ENCODE measurements at regions not wholly inside any gene's neighbourhood (a gene's known extent, or its start where the extent isn't known, plus 50 kb on each side); places are given as distances from the start of the nearest gene placed in this dataset.

DNA sequence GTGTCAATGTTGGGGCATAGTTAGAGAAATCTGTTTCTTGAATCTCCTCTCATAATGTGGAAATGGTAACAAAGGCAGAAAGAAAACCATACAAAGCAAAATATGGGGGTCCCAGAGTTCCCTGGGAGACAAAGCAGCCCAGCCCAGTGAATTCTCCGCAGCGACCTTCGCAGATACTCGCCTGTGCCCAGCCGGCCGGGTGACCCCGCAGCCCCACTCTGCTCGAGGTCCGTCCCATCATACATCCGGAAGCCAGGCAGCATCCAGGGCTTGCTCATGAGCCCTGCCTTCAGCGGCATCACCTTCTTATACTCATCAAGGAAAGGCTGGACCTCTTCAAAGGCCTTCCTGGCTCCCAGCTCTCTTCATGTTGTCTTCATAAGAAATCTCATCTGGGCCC, 774.8 kb upstream of the ID2 start:
- Histone ChIP-seq H3K4me1 (ENCODE audit: control insufficient read depth in 4 of 4, insufficient read depth in 4 of 4, low read length in 3 of 4) (no peaks in the 10 kb centered on the region), H3K27ac (ENCODE audit: low read depth in 1 of 2, low read length in 2 of 2) (no peak overlapping the region), H3K36me3 (ENCODE audit: control insufficient read depth in 4 of 4, insufficient read depth in 3 of 4, low read depth in 1 of 4, low read length in 3 of 4) (no peaks in the 10 kb centered on the region), H3K4me3 (ENCODE audit: low read depth in 1 of 3, low read length in 3 of 3) (no peak overlapping the region), H3K9me3 (ENCODE audit: control insufficient read depth in 4 of 4, low read length in 3 of 4) (no peaks in the 10 kb centered on the region), H3K9ac (ENCODE audit: low read depth in 1 of 2, low read length in 2 of 2) (no peak overlapping the region), H3K27me3 (ENCODE audit: control insufficient read depth in 4 of 4, insufficient read depth in 4 of 4, low read length in 3 of 4) (no peaks in the 10 kb centered on the region)
- no peak for DNase-seq (ENCODE audit: low spot score)
- TF ChIP-seq NR2F2 (IDR thresholded peaks at IDR 0.05): no peak
- WGBS: 95% methylated on average over 11 of the region's 11 CpGs

DNA sequence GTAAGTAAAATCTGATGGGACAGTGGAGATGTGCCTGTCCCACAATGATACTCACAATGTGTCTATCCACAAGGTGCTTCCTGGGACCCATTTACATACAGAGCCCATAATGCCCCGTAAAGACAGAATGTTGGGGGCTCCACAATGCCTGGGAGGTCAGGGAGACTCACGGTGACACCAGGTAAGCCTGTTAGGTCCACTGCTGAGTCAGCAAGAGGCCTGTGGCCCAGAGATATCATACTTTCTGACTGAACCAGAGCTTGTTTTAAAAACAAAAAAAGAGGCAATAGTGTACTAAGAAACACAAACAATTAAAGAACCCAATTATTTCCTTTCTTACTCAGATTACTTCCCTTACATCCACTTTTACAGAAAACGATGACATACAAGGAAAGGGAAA, 771.1 kb upstream of the ID2 start:
- TF ChIP-seq, protein P1, sequence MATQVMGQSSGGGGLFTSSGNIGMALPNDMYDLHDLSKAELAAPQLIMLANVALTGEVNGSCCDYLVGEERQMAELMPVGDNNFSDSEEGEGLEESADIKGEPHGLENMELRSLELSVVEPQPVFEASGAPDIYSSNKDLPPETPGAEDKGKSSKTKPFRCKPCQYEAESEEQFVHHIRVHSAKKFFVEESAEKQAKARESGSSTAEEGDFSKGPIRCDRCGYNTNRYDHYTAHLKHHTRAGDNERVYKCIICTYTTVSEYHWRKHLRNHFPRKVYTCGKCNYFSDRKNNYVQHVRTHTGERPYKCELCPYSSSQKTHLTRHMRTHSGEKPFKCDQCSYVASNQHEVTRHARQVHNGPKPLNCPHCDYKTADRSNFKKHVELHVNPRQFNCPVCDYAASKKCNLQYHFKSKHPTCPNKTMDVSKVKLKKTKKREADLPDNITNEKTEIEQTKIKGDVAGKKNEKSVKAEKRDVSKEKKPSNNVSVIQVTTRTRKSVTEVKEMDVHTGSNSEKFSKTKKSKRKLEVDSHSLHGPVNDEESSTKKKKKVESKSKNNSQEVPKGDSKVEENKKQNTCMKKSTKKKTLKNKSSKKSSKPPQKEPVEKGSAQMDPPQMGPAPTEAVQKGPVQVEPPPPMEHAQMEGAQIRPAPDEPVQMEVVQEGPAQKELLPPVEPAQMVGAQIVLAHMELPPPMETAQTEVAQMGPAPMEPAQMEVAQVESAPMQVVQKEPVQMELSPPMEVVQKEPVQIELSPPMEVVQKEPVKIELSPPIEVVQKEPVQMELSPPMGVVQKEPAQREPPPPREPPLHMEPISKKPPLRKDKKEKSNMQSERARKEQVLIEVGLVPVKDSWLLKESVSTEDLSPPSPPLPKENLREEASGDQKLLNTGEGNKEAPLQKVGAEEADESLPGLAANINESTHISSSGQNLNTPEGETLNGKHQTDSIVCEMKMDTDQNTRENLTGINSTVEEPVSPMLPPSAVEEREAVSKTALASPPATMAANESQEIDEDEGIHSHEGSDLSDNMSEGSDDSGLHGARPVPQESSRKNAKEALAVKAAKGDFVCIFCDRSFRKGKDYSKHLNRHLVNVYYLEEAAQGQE (IDR thresholded peaks at IDR 0.05): no peak
- no peak for TF ChIP-seq YY1 (IDR thresholded peaks at IDR 0.05)
- no peak for TF ChIP-seq JUND (IDR thresholded peaks at IDR 0.05)
- TF ChIP-seq FOXA2 (IDR thresholded peaks at IDR 0.05): no peak
- no peak for TF ChIP-seq RXRA (IDR thresholded peaks at IDR 0.05)
- TF ChIP-seq, protein P2, sequence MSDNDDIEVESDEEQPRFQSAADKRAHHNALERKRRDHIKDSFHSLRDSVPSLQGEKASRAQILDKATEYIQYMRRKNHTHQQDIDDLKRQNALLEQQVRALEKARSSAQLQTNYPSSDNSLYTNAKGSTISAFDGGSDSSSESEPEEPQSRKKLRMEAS (IDR thresholded peaks at IDR 0.05): no peak
- TF ChIP-seq TAF1 (conservative IDR thresholded peaks at IDR 0.05): no peak
- TF ChIP-seq SP1 (IDR thresholded peaks at IDR 0.05): no peak
- TF ChIP-seq, protein P3, sequence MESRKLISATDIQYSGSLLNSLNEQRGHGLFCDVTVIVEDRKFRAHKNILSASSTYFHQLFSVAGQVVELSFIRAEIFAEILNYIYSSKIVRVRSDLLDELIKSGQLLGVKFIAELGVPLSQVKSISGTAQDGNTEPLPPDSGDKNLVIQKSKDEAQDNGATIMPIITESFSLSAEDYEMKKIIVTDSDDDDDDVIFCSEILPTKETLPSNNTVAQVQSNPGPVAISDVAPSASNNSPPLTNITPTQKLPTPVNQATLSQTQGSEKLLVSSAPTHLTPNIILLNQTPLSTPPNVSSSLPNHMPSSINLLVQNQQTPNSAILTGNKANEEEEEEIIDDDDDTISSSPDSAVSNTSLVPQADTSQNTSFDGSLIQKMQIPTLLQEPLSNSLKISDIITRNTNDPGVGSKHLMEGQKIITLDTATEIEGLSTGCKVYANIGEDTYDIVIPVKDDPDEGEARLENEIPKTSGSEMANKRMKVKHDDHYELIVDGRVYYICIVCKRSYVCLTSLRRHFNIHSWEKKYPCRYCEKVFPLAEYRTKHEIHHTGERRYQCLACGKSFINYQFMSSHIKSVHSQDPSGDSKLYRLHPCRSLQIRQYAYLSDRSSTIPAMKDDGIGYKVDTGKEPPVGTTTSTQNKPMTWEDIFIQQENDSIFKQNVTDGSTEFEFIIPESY (IDR thresholded peaks at IDR 0.05): no peak
- H3K27ac ChIP-seq (ENCODE audit: low read depth in 1 of 2, low read length in 2 of 2): no peak overlapping the region
- no peak overlapping the region for H3K4me3 ChIP-seq (ENCODE audit: low read depth in 1 of 3, low read length in 3 of 3)
- no peaks in the 10 kb centered on the region for H3K9me3 ChIP-seq (ENCODE audit: control insufficient read depth in 4 of 4, low read length in 3 of 4)
- no peak overlapping the region for H3K9ac ChIP-seq (ENCODE audit: low read depth in 1 of 2, low read length in 2 of 2)
- no peak for DNase-seq (ENCODE audit: low spot score)
- no peaks in the 10 kb centered on the region for H3K36me3 ChIP-seq (ENCODE audit: control insufficient read depth in 4 of 4, insufficient read depth in 3 of 4, low read depth in 1 of 4, low read length in 3 of 4)
- H3K27me3 ChIP-seq (ENCODE audit: control insufficient read depth in 4 of 4, insufficient read depth in 4 of 4, low read length in 3 of 4): no peaks in the 10 kb centered on the region
- 82% methylated on average over 3 of the region's 3 CpGs for WGBS
- no peaks in the 10 kb centered on the region for H3K4me1 ChIP-seq (ENCODE audit: control insufficient read depth in 4 of 4, insufficient read depth in 4 of 4, low read length in 3 of 4)

DNA sequence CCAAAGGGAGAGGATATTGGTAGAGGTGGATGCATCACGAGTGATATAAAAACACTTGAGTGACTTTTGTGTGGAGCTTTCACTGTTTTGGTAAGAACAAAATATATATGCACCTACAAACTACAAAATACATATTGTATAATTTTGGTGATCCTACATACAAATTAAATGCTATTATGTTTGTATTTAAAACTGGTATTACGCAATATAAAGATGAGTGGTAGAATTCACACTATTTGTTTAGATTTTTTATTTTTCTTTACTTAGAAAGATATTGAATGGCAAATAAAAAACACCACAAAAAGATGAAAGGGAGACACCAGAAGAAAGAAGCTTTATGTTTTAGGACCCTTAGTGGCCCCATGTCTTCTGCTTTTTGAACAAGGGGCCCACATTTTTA, 770.7 kb upstream of the ID2 start:
- WGBS: 95% methylated on average over 2 of the region's 2 CpGs
- Histone ChIP-seq H3K27ac (ENCODE audit: low read depth in 1 of 2, low read length in 2 of 2) (no peak overlapping the region), H3K36me3 (ENCODE audit: control insufficient read depth in 4 of 4, insufficient read depth in 3 of 4, low read depth in 1 of 4, low read length in 3 of 4) (no peaks in the 10 kb centered on the region), H3K27me3 (ENCODE audit: control insufficient read depth in 4 of 4, insufficient read depth in 4 of 4, low read length in 3 of 4) (no peaks in the 10 kb centered on the region), H3K9me3 (ENCODE audit: control insufficient read depth in 4 of 4, low read length in 3 of 4) (no peaks in the 10 kb centered on the region), H3K4me3 (ENCODE audit: low read depth in 1 of 3, low read length in 3 of 3) (no peak overlapping the region), H3K9ac (ENCODE audit: low read depth in 1 of 2, low read length in 2 of 2) (no peak overlapping the region), H3K4me1 (ENCODE audit: control insufficient read depth in 4 of 4, insufficient read depth in 4 of 4, low read length in 3 of 4) (no peaks in the 10 kb centered on the region)
- TF ChIP-seq EGR1 (IDR thresholded peaks at IDR 0.05; ENCODE audit: low read depth in 2 of 2) (no peak), SP1 (IDR thresholded peaks at IDR 0.05) (no peak), RAD21 (IDR thresholded peaks at IDR 0.05) (no peak), FOXA1 (IDR thresholded peaks at IDR 0.05) (no peak), HNF4G (IDR thresholded peaks at IDR 0.05) (no peak), RXRA (IDR thresholded peaks at IDR 0.05) (no peak)
- TF ChIP-seq, protein P3 (IDR thresholded peaks at IDR 0.05): no peak
- DNase-seq (ENCODE audit: low spot score): no peak
